Cardiac fibroblast (primary cell): ENCODE measurements at regions not wholly inside any gene's neighbourhood (a gene's known extent, or its start where the extent isn't known, plus 50 kb on each side); places are given as distances from the start of the nearest gene placed in this dataset.
"Not testable (repeated sequence)": the region's sequence is repeated elsewhere in the genome, so short reads cannot be mapped to it uniquely, and the experiment has no call there.

Experiments used
- DNase-seq, 2 donors: peaks; one replicate each; pipeline versions ENCODE4 v3.0.0 to v3.0.0-alpha.2; 2010; ENCODE audit warnings: low read depth in 2 of 2
- H3K4me3 ChIP-seq, 2 donors: replicated peaks in 1 of 2; 1 replicate in 1 of 2; 2 replicates in 1 of 2; pipeline ENCODE4 v1.5.1; 2011; ENCODE audit warnings: low read depth in 2 of 2, low read length in 2 of 2, mild to moderate bottlenecking in 2 of 2, moderate library complexity in 1 of 2
- CTCF ChIP-seq: IDR thresholded peaks from one replicate; pipeline ENCODE4 v1.5.1; 2011; ENCODE audit warnings: low read depth, mild to moderate bottlenecking, low read length, inconsistent platforms

GRCh38 chr17:31650756-31651520 is 208.1 kb downstream of the COPRS start:
- H3K4me3 ChIP-seq: no peak overlapping the region
- no peak for TF ChIP-seq CTCF
- DNase-seq: no peak

GRCh38 chr17:31649302-31649701 is 209.7 kb downstream of the COPRS start:
- H3K4me3 ChIP-seq: no peak overlapping the region
- TF ChIP-seq CTCF: no peak
- no peak for DNase-seq

- no peak overlapping the region for H3K4me3 ChIP-seq
- no peak for TF ChIP-seq CTCF
- no peak for DNase-seq
Measured at GRCh38 chr17:31647661-31648060, 211.4 kb downstream of the COPRS start.

- no peak for TF ChIP-seq CTCF
- H3K4me3 ChIP-seq: no peak overlapping the region
- no peak for DNase-seq
Measured at GRCh38 chr17:31646642-31647041, 212.4 kb downstream of the COPRS start.

- no peak overlapping the region for H3K4me3 ChIP-seq
- no peak for TF ChIP-seq CTCF
- no peak for DNase-seq
Measured at GRCh38 chr17:31645351-31645750, 213.7 kb downstream of the COPRS start.

GRCh38 chr17:31631766-31632165 is 227.3 kb downstream of the COPRS start:
- no peak overlapping the region for H3K4me3 ChIP-seq
- no peak for TF ChIP-seq CTCF
- no peak for DNase-seq

GRCh38 chr17:31630866-31631265 is 228.2 kb downstream of the COPRS start:
- DNase-seq, H3K4me3 ChIP-seq: not testable (repeated sequence)
